PC-9 (cell line): ENCODE measurements at regions not wholly inside any gene's neighbourhood (a gene's known extent, or its start where the extent isn't known, plus 50 kb on each side); places are given as distances from the start of the nearest gene placed in this dataset.

Experiments used
- EZH2 ChIP-seq: fragments of 200-600 bp; sonication (generic); IDR thresholded peaks from 2 replicates; pipeline ENCODE4 v1.8.0; 2017; ENCODE audit warnings: antibody characterized with exemption, low read depth
- TF ChIP-seq, protein P1 (sequence below): fragments of 200-600 bp; sonication (generic); conservative IDR thresholded peaks from 2 replicates; pipeline ENCODE4 v1.6.1; 2017; ENCODE audit warnings: mixed run types, antibody characterized with exemption, mild to moderate bottlenecking, moderate library complexity

DNA sequence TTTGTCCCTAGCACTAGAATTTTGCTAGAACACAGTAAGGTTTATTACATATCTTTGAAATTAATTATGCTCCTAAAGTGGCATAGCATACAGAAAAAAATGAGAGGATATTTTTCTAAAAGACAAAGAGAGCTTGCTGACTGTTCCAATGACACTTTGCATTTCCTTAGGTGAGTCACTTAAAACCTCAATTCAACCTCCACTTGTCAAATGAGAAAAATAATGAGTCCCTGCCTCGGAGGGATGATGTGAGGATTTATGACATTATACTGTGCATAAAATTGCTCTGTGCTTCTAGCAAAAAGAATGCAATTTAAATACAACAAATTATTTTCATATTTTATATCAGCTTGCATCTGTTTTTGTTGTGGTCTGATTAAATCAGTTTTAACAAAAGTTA, 1417.0 kb upstream of the ALCAM start:
- TF ChIP-seq, protein P1, sequence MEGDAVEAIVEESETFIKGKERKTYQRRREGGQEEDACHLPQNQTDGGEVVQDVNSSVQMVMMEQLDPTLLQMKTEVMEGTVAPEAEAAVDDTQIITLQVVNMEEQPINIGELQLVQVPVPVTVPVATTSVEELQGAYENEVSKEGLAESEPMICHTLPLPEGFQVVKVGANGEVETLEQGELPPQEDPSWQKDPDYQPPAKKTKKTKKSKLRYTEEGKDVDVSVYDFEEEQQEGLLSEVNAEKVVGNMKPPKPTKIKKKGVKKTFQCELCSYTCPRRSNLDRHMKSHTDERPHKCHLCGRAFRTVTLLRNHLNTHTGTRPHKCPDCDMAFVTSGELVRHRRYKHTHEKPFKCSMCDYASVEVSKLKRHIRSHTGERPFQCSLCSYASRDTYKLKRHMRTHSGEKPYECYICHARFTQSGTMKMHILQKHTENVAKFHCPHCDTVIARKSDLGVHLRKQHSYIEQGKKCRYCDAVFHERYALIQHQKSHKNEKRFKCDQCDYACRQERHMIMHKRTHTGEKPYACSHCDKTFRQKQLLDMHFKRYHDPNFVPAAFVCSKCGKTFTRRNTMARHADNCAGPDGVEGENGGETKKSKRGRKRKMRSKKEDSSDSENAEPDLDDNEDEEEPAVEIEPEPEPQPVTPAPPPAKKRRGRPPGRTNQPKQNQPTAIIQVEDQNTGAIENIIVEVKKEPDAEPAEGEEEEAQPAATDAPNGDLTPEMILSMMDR = no peak
- no peak for TF ChIP-seq EZH2
